Mucosa of descending colon (tissue), 3 donors: ENCODE measurements at regions not wholly inside any gene's neighbourhood (a gene's known extent, or its start where the extent isn't known, plus 50 kb on each side); places are given as distances from the start of the nearest gene placed in this dataset.

ENCODE experiments used
- ATAC-seq: fragments of 200-7000 bp; cut with Tn5 transposase; one replicate; pipeline ENCODE4 v1.9.1; 2020; ENCODE audit warnings: mild to moderate bottlenecking, moderate library complexity
- DNase-seq, 3 donors: peaks; one replicate each; pipeline ENCODE4 v3.0.0-alpha.2; 2020
- H3K36me3 ChIP-seq: fragments of 200-600 bp; one replicate; pipeline ENCODE4 v1.8.0; 2021; ENCODE audit warnings: low read depth, mild to moderate bottlenecking
- H3K4me1 ChIP-seq: fragments of 200-600 bp; one replicate; pipeline ENCODE4 v1.8.0; 2021; ENCODE audit warnings: low read depth, mild to moderate bottlenecking
- H3K4me3 ChIP-seq: fragments of 200-600 bp; one replicate; pipeline ENCODE4 v1.8.0; 2021; ENCODE audit warnings: mild to moderate bottlenecking
- H3K9me3 ChIP-seq: fragments of 200-600 bp; one replicate; pipeline ENCODE4 v1.8.0; 2021; ENCODE audit warnings: mild to moderate bottlenecking
- intact Hi-C, 2 donors: fragments of 100-400 bp; cut with DNase I in 1 of 2; cut with micrococcal nuclease in 1 of 2; formaldehyde crosslinking; loops; one replicate each; pipeline versions ENCODE4 v1.11.0 to v1.11.1; 2022; cut with DNase I, micrococcal nuclease
- TF ChIP-seq, protein P1 (sequence below): fragments of 200-600 bp; IDR thresholded peaks from one replicate; pipeline ENCODE4 v1.8.0; 2022; ENCODE audit warnings: antibody characterized with exemption, mild to moderate bottlenecking
- donor health status: DM: no; HTN: no; CAD: no; lungs with moderate emphysema.
- donor health status: DM: no; HTN: no; CAD: no.
- donor health status: DM: no; HTN: yes; CAD: no.

GRCh38 chrX:19193565-19193964 is 71.3 kb upstream of the ADGRG2 start:
- Histone ChIP-seq H3K9me3 (no peaks in the 10 kb centered on the region), H3K4me3 (no peak overlapping the region), H3K4me1 (no peaks in the 10 kb centered on the region), H3K36me3 (no peaks in the 10 kb centered on the region)
- DNase-seq (no peak), ATAC-seq (no peak)
- TF ChIP-seq, protein P1, sequence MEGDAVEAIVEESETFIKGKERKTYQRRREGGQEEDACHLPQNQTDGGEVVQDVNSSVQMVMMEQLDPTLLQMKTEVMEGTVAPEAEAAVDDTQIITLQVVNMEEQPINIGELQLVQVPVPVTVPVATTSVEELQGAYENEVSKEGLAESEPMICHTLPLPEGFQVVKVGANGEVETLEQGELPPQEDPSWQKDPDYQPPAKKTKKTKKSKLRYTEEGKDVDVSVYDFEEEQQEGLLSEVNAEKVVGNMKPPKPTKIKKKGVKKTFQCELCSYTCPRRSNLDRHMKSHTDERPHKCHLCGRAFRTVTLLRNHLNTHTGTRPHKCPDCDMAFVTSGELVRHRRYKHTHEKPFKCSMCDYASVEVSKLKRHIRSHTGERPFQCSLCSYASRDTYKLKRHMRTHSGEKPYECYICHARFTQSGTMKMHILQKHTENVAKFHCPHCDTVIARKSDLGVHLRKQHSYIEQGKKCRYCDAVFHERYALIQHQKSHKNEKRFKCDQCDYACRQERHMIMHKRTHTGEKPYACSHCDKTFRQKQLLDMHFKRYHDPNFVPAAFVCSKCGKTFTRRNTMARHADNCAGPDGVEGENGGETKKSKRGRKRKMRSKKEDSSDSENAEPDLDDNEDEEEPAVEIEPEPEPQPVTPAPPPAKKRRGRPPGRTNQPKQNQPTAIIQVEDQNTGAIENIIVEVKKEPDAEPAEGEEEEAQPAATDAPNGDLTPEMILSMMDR, result no peak
- intact Hi-C loops, result no loop called here

DNA sequence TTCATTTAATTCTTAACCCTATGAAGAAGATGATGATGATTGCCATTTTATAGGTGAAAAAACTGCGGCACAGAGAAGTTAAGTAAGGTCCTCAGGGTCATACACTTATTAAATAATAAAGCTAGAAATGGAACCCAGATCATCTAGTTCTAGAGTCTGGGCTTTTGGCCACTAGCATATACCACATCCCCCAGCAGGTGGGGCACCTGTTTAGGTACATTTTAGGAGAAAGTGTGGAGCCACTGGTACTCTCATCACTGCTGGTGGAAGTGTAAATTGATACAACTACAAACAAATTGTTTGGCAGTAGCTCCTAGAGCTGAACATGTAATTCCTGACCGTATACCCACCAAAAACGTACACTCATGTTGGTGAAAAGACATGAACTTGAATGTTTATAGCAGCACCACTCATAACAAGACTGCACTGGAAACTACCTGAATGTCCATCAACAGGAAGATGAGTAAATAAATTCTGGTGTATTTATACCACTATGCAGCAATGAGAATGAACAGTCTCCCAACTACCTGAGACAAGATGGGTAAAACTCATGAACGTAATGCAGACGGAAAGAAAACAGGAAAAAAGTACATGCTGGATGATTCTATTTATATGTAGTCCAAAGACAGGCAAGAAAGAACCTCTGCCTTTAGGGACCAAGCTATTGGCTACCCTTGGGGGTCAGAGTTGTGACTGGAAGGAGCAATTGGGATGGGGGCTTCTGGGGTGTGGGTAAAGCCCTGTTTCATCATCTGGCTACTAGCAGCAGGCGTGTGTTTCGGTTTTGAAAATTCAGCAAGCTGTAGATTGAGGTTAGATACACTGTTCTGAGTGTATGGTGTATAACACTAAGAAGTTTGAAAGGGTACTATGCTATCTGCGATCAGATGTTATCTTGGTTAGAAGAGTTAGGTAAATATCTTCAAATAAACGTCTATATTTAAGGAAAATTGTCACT is 72.3 kb upstream of the ADGRG2 start:
- DNase-seq, result no peak
- no peaks in the 10 kb centered on the region for H3K4me1 ChIP-seq
- intact Hi-C loops, result no loop called here
- H3K36me3 ChIP-seq, result no peaks in the 10 kb centered on the region
- H3K9me3 ChIP-seq, result no peaks in the 10 kb centered on the region
- no peak overlapping the region for H3K4me3 ChIP-seq
- TF ChIP-seq, protein P1, result no peak
- no peak for ATAC-seq

DNA sequence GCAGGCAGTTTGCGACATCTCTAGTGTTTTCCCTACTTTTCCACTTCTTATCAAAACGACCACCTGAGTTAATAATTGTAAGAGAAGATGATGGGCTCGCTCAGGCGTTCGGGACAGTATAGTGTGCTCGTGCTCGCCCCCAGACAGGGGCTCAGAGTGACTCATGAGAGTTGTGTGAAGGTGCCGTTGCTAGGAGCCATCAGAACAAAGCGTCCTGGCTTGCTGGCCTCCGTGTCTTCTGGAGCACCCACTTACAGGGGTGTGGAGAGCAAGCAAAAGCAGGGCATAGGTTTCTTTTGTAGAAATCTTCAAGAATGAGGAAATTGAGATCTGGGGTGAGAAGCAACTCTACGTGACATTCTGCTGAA is 73.0 kb upstream of the ADGRG2 start:
- no peak for ATAC-seq
- no peaks in the 10 kb centered on the region for H3K4me1 ChIP-seq
- no peak overlapping the region for H3K4me3 ChIP-seq
- no peak for DNase-seq
- H3K36me3 ChIP-seq, result no peaks in the 10 kb centered on the region
- TF ChIP-seq, protein P1, result no peak
- H3K9me3 ChIP-seq, result no peaks in the 10 kb centered on the region
- intact Hi-C loops, result no loop called here

GRCh38 chrX:19198473-19198872 is 76.2 kb upstream of the ADGRG2 start:
- ATAC-seq, result no peak
- no peak for DNase-seq
- Histone ChIP-seq H3K36me3 (no peaks in the 10 kb centered on the region), H3K4me1 (no peaks in the 10 kb centered on the region), H3K9me3 (no peaks in the 10 kb centered on the region), H3K4me3 (no peak overlapping the region)
- intact Hi-C loops, result no loop called here
- TF ChIP-seq, protein P1, result no peak

- H3K9me3 ChIP-seq, result no peaks in the 10 kb centered on the region
- DNase-seq (no peak), ATAC-seq (no peak)
- TF ChIP-seq, protein P1, result no peak
- no peaks in the 10 kb centered on the region for H3K36me3 ChIP-seq
- intact Hi-C loops, result no loop called here
- no peaks in the 10 kb centered on the region for H3K4me1 ChIP-seq
- H3K4me3 ChIP-seq, result no peak overlapping the region
Measured at GRCh38 chrX:19202171-19202570, 79.9 kb upstream of the ADGRG2 start.
